HG03439 (cell line): ENCODE measurements at regions not wholly inside any gene's neighbourhood (a gene's known extent, or its start where the extent isn't known, plus 50 kb on each side); places are given as distances from the start of the nearest gene placed in this dataset.

Experiments used
- ATAC-seq: cut with Tn5 transposase; IDR thresholded peaks from one replicate; pipeline ENCODE4 v1.9.1; 2021; ENCODE audit warnings: mild to moderate bottlenecking, moderate library complexity; ENCODE audit not compliant: unreplicated experiment

GRCh38 chrX:19172741-19173140 is 50.5 kb upstream of the ADGRG2 start:
- ATAC-seq, result no peak

- ATAC-seq, result no peak
Observed at GRCh38 chrX:19174401-19175025, 52.2 kb upstream of the ADGRG2 start.

GRCh38 chrX:19176901-19177630 is 54.8 kb upstream of the ADGRG2 start:
- no peak for ATAC-seq

GRCh38 chrX:19177721-19178120 is 55.5 kb upstream of the ADGRG2 start:
- no peak for ATAC-seq

GRCh38 chrX:19178402-19178801 is 56.1 kb upstream of the ADGRG2 start:
- ATAC-seq, result no peak

- no peak for ATAC-seq
Observed at GRCh38 chrX:19179389-19179788, 57.1 kb upstream of the ADGRG2 start.

- ATAC-seq, result no peak
Observed at GRCh38 chrX:19181345-19181744, 59.1 kb upstream of the ADGRG2 start.

GRCh38 chrX:19182785-19183184 is 60.5 kb upstream of the ADGRG2 start:
- no peak for ATAC-seq

- no peak for ATAC-seq
Observed at GRCh38 chrX:19183761-19184477, 61.7 kb upstream of the ADGRG2 start.

- no peak for ATAC-seq
Observed at GRCh38 chrX:19188566-19188965, 66.3 kb upstream of the ADGRG2 start.

GRCh38 chrX:19190902-19191301 is 68.6 kb upstream of the ADGRG2 start:
- ATAC-seq, result no peak

- ATAC-seq, result no peak
Observed at GRCh38 chrX:19193565-19193964, 71.3 kb upstream of the ADGRG2 start.

GRCh38 chrX:19194285-19195242 is 72.3 kb upstream of the ADGRG2 start:
- peak; percentile 75 for ATAC-seq

GRCh38 chrX:19195243-19195610 is 73.0 kb upstream of the ADGRG2 start:
- no peak for ATAC-seq

- no peak for ATAC-seq
Observed at GRCh38 chrX:19198473-19198872, 76.2 kb upstream of the ADGRG2 start.

GRCh38 chrX:19202171-19202570 is 79.9 kb upstream of the ADGRG2 start:
- ATAC-seq, result no peak

GRCh38 chrX:19204636-19205035 is 82.4 kb upstream of the ADGRG2 start:
- no peak for ATAC-seq

GRCh38 chrX:19212037-19212436 is 89.8 kb upstream of the ADGRG2 start:
- ATAC-seq, result no peak

GRCh38 chrX:19213610-19214152 is 91.4 kb upstream of the ADGRG2 start:
- no peak for ATAC-seq

GRCh38 chrX:19214311-19214710 is 92.0 kb upstream of the ADGRG2 start:
- no peak for ATAC-seq

GRCh38 chrX:19225909-19226308 is 103.6 kb upstream of the ADGRG2 start:
- ATAC-seq, result no peak
